Cardiac fibroblast (primary cell): ENCODE measurements at regions not wholly inside any gene's neighbourhood (a gene's known extent, or its start where the extent isn't known, plus 50 kb on each side); places are given as distances from the start of the nearest gene placed in this dataset.

Source experiments
- DNase-seq, 2 donors: peaks; one replicate each; pipeline versions ENCODE4 v3.0.0 to v3.0.0-alpha.2; 2010; ENCODE audit warnings: low read depth in 2 of 2
- H3K4me3 ChIP-seq, 2 donors: replicated peaks in 1 of 2; 1 replicate in 1 of 2; 2 replicates in 1 of 2; pipeline ENCODE4 v1.5.1; 2011; ENCODE audit warnings: low read depth in 2 of 2, low read length in 2 of 2, mild to moderate bottlenecking in 2 of 2, moderate library complexity in 1 of 2
- TF ChIP-seq, protein P1 (sequence below): IDR thresholded peaks from one replicate; pipeline ENCODE4 v1.5.1; 2011; ENCODE audit warnings: low read depth, mild to moderate bottlenecking, low read length, inconsistent platforms

DNA sequence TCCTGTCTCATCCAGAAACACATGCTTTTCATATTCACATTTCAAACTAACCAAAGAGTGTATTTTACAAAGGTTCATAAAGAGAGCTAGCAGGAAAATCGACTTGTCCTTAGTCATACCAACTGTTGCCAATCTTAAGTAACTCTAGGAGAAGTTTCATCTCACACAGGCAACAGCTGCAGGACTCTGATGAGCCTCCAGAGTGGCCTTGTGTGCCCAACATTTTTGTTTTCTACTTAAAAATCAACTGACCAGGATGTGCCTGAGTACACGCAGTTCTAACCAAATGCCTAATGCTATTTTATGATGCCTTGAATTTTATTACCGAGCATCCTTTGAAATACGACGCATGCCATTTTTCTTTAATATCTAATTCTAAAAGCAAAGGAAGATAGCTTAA is 595.9 kb upstream of the LRRTM4 start:
- TF ChIP-seq, protein P1, sequence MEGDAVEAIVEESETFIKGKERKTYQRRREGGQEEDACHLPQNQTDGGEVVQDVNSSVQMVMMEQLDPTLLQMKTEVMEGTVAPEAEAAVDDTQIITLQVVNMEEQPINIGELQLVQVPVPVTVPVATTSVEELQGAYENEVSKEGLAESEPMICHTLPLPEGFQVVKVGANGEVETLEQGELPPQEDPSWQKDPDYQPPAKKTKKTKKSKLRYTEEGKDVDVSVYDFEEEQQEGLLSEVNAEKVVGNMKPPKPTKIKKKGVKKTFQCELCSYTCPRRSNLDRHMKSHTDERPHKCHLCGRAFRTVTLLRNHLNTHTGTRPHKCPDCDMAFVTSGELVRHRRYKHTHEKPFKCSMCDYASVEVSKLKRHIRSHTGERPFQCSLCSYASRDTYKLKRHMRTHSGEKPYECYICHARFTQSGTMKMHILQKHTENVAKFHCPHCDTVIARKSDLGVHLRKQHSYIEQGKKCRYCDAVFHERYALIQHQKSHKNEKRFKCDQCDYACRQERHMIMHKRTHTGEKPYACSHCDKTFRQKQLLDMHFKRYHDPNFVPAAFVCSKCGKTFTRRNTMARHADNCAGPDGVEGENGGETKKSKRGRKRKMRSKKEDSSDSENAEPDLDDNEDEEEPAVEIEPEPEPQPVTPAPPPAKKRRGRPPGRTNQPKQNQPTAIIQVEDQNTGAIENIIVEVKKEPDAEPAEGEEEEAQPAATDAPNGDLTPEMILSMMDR: no peak
- no peak for DNase-seq
- no peak overlapping the region for H3K4me3 ChIP-seq

DNA sequence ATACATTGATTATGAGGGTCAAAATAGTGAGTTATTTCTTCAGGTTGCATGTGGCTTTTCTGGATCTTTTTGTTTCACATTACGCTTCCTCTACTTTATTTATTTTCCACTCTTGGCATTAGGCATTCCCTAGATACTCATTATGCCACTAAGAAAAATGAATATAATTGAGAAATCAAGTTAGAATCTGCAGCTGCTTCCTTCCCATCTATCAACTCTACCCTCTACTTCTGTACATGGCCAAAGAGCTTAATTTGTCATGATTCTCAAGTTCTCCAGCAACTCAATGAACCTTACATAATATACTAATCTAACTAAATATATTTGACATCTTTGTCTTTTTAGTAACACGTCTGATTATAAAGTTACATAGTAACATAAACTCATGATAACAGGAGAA is 598.1 kb upstream of the LRRTM4 start:
- TF ChIP-seq, protein P1: no peak
- DNase-seq: no peak
- H3K4me3 ChIP-seq: no peak overlapping the region

DNA sequence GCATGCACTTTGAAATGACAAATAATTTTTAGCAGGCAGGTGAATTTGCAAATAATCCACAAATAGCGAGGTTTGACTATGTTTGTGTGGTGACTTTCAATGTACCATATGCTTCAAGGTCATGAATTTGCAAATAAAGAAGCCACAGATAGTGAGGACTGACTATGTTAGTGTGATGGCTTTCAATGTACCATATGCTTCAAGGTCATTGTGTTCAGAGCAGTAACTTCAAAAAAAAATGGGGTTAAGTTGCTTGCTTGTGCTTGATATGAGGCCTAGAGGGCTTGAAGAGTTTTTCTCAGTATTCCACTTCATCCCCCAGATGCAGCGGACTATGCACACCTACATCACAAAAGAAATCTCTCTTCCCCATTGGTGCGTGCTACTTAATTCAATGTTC is 602.9 kb upstream of the LRRTM4 start:
- no peak overlapping the region for H3K4me3 ChIP-seq
- DNase-seq: no peak
- TF ChIP-seq, protein P1: no peak

DNA sequence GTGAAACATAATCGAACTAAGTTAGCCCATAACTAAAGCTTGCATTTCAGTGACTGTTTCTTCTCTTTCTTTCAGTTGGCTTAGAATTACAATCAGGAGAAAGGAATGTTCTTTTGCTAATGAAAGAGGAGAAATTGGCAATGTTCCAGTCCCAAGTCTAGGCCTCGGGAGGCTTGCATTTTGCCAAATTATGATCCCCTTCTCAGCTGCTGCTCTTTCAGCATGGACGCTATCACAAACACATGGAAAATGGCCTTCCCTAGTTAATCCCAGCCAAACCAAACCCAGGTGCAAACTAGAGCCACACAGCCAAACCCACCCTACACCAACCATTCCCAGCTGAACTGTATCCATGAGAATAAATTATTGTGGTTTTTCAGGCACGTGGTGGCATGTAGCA is 605.2 kb upstream of the LRRTM4 start:
- TF ChIP-seq, protein P1: no peak
- DNase-seq: no peak
- H3K4me3 ChIP-seq: no peak overlapping the region

DNA sequence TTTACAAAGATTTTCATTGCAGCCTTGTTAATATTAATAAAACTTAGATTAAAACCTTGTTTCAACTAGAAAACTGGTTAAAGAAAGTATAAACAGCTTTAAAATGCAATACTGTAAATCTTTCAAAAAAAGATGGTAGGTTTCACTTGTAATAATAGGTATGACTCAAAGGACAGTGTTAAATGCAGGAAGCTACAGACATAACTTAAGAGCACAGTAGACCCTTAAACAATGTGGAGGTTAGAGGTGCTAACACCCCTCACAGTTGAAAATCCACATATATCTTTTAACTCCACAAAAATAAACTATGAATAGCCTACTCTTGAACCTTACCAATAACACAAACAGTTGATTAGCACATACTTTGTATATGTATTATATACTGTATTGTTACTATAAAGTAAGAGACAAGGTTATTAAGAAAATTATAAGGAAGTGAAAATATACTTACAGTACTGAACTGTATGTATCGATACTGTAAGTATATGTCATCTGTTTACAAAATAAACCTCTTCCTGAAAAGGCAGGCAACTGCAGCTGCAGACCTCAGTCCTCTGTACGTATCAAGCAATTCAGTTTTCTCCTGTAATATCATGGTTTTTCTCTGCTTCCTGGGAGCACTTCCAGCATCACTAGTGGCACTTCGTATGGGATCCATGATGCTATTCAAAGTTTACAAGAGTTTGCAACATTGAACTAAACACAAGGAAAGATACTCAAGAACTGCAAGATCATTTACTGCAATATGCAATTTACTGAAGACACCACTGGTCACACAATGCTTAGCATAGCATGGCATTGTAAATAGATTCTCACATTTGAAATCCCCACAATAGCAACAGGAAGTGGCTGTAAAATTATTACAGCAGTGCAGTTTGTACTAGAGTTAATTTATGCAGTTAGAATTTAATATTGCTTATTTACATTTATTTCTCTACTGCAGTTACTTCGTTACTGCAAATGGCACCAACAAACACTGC is 610.5 kb upstream of the LRRTM4 start:
- DNase-seq: no peak
- TF ChIP-seq, protein P1: no peak
- H3K4me3 ChIP-seq: no peak overlapping the region

- TF ChIP-seq, protein P1: no peak
- DNase-seq: no peak
- no peak overlapping the region for H3K4me3 ChIP-seq
Observed at GRCh38 chr2:78145395-78145996, 623.3 kb upstream of the LRRTM4 start.
